ENCODE measurements at regions not wholly inside any gene's neighbourhood (a gene's known extent, or its start where the extent isn't known, plus 50 kb on each side); places are given as distances from the start of the nearest gene placed in this dataset.

DNA sequence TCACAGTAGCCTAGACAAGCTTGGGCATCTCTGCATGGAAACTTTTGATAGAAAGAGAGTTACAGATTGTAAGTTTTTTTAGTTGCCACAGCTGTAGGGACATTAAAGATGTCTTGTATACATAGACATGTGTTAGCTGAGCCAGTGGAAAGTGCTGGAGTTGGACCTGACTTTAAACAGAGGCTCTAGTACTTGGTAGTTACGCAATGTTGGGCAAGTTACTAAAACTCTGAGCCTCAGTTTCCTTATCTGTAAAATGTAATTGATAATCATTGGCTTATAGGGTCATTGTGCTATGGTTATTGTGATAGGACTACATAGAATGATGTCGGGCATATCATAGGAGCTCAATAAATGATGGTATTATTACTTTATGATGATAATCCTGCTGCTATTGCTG is 225.8 kb upstream of the CPHXL start:
- TF ChIP-seq, protein P1, sequence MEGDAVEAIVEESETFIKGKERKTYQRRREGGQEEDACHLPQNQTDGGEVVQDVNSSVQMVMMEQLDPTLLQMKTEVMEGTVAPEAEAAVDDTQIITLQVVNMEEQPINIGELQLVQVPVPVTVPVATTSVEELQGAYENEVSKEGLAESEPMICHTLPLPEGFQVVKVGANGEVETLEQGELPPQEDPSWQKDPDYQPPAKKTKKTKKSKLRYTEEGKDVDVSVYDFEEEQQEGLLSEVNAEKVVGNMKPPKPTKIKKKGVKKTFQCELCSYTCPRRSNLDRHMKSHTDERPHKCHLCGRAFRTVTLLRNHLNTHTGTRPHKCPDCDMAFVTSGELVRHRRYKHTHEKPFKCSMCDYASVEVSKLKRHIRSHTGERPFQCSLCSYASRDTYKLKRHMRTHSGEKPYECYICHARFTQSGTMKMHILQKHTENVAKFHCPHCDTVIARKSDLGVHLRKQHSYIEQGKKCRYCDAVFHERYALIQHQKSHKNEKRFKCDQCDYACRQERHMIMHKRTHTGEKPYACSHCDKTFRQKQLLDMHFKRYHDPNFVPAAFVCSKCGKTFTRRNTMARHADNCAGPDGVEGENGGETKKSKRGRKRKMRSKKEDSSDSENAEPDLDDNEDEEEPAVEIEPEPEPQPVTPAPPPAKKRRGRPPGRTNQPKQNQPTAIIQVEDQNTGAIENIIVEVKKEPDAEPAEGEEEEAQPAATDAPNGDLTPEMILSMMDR (IDR thresholded peaks at IDR 0.05) = no peak
- no peak for TF ChIP-seq POLR2A (IDR thresholded peaks at IDR 0.05)
- TF ChIP-seq POLR2AphosphoS5 (IDR thresholded peaks at IDR 0.05) = no peak
